HepG2 (cell line): ENCODE measurements at regions not wholly inside any gene's neighbourhood (a gene's known extent, or its start where the extent isn't known, plus 50 kb on each side); places are given as distances from the start of the nearest gene placed in this dataset.

Source experiments
- ARID3A ChIP-seq: IDR thresholded peaks from 2 replicates; pipeline ENCODE4 v1.6.1; 2012; ENCODE audit warnings: low read depth, low read length, improper control_type of control experiment
- CTCF ChIP-seq: sonication (generic); formaldehyde crosslinking; IDR thresholded peaks from 2 replicates; pipeline ENCODE4 v1.5.0; 2020; ENCODE audit warnings: mild to moderate bottlenecking, missing genetic modification reagents, moderate library complexity
- JUNB ChIP-seq: sonication (generic); formaldehyde crosslinking; IDR thresholded peaks from 2 replicates; pipeline ENCODE4 v1.8.0; 2022; ENCODE audit warnings: missing genetic modification reagents, mild to moderate bottlenecking, borderline replicate concordance
- RFX5 ChIP-seq: IDR thresholded peaks from 2 replicates; pipeline ENCODE4 v1.6.1; 2011; ENCODE audit warnings: low read depth, low read length, improper control_type of control experiment
- SP1 ChIP-seq, 2 experiments: fragments of 450-650 bp in 1 of 2; sonication (generic) in 1 of 2; formaldehyde crosslinking in 1 of 2; IDR thresholded peaks; 2 replicates each; pipeline versions ENCODE4 v1.4.0 to v1.6.1; 2016 to 2020; ENCODE audit warnings: missing genetic modification reagents in 1 of 2
- TBP ChIP-seq: sonication (generic); formaldehyde crosslinking; IDR thresholded peaks from 2 replicates; pipeline ENCODE4 v1.5.0; 2020; ENCODE audit warnings: missing genetic modification reagents
- YY1 ChIP-seq: IDR thresholded peaks from 2 replicates; pipeline ENCODE4 v1.6.1; 2011; ENCODE audit warnings: low read length, low read depth, moderate library complexity, mild to moderate bottlenecking; ENCODE audit not compliant: insufficient read depth, insufficient replicate concordance
- ZBTB33 ChIP-seq: sonication (generic); formaldehyde crosslinking; IDR thresholded peaks from 2 replicates; pipeline ENCODE4 v1.4.0; 2020; ENCODE audit warnings: missing genetic modification reagents
- ZBTB42 ChIP-seq: sonication (generic); formaldehyde crosslinking; IDR thresholded peaks from 2 replicates; pipeline ENCODE4 v1.5.0; 2020; ENCODE audit warnings: mild to moderate bottlenecking, missing genetic modification reagents
- ZFP62 ChIP-seq: sonication (generic); formaldehyde crosslinking; IDR thresholded peaks from 2 replicates; pipeline ENCODE4 v1.4.0; 2020; ENCODE audit warnings: missing genetic modification reagents
- ZNF292 ChIP-seq: sonication (generic); formaldehyde crosslinking; IDR thresholded peaks from 2 replicates; pipeline ENCODE4 v1.8.1; 2022; ENCODE audit warnings: mild to moderate bottlenecking, low read depth, missing genetic modification reagents, borderline replicate concordance
- ZNF331 ChIP-seq: sonication (generic); formaldehyde crosslinking; IDR thresholded peaks from 2 replicates; pipeline ENCODE4 v1.4.0; 2020; ENCODE audit warnings: missing genetic modification reagents
- ZNF687 ChIP-seq: sonication (generic); formaldehyde crosslinking; IDR thresholded peaks from 2 replicates; pipeline ENCODE4 v1.5.1; 2020; ENCODE audit warnings: mild to moderate bottlenecking, missing genetic modification reagents, moderate library complexity
- ZNF841 ChIP-seq: sonication (generic); formaldehyde crosslinking; IDR thresholded peaks from 2 replicates; pipeline ENCODE4 v1.8.1; 2023; ENCODE audit warnings: missing genetic modification reagents, borderline replicate concordance

GRCh38 chr13:30145709-30146367, 161.5 kb downstream of the KATNAL1 start:
- TF ChIP-seq CTCF (CRISPR knock-in tag) (no peak), RFX5 (no peak), ARID3A (no peak), ZFP62 (no peak), ZNF841 (CRISPR knock-in tag) (no peak), ZBTB33 (CRISPR knock-in tag) (no peak), ZNF292 (CRISPR knock-in tag) (no peak), ZNF331 (CRISPR knock-in tag) (no peak), SP1 (IDR thresholded peaks at IDR 0.05) (no peak), SP1 (CRISPR knock-in tag; IDR thresholded peaks at IDR 0.05) (no peak), ZBTB42 (CRISPR knock-in tag) (no peak), ZNF687 (CRISPR knock-in tag) (no peak), YY1 (no peak), JUNB (CRISPR knock-in tag) (no peak), TBP (CRISPR knock-in tag) (no peak)
